EH (cell line): ENCODE measurements at regions not wholly inside any gene's neighbourhood (a gene's known extent, or its start where the extent isn't known, plus 50 kb on each side); places are given as distances from the start of the nearest gene placed in this dataset.
"Not testable (repeated sequence)": the region's sequence is repeated elsewhere in the genome, so short reads cannot be mapped to it uniquely, and the experiment has no call there.

Experiments used
- DNase-seq: peaks from one replicate; pipeline ENCODE4 v3.0.0-alpha.2; 2015; ENCODE audit warnings: low read depth

GRCh38 chr4:126338548-126338947, 1023.8 kb downstream of the FAT4 start:
- no peak for DNase-seq

DNA sequence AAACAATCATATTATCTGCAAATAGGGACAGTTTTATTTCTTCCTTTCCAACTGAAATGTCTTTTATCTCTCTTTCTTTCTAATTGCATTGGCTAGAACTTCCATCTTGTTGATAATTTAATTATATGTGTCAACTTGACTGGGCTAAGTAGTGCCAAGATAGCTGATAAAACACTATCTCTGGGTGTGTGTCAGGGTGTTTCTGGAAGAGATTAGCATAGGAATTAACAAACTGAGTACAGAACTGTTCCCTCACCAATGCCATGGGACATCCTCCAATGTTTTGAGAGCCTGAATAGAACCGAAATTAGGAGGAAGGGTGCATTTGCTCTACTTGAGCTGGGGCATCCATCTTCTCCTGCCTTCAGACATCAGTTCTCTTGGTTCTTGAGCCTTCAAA, 1027.2 kb downstream of the FAT4 start:
- no peak for DNase-seq

GRCh38 chr4:126344472-126344871, 1029.7 kb downstream of the FAT4 start:
- DNase-seq = no peak

GRCh38 chr4:126346654-126347053, 1031.9 kb downstream of the FAT4 start:
- DNase-seq = no peak

DNA sequence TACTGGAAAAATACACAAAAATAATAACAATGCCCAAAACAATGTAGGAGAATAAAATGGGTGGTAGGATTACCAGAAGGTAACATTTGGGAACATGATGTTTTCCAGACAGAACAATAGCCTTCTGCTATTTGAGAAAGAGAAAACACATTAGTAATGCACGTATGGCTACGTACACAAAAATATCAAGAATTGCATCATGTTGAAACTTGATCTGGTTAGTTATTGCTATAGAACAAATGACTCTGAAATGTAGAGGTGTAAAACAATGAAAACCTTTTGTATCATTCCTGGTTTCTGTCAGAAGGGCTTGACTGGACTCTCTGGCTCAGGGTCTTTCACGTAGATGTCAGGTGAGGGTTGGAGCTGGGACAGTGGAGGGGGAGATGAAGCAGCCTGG, 1040.0 kb downstream of the FAT4 start:
- no peak for DNase-seq

GRCh38 chr4:126358041-126358440, 1043.3 kb downstream of the FAT4 start:
- DNase-seq = no peak

- no peak for DNase-seq
These were observed 1046.5 kb downstream of the FAT4 start for GRCh38 chr4:126361287-126361686.

DNA sequence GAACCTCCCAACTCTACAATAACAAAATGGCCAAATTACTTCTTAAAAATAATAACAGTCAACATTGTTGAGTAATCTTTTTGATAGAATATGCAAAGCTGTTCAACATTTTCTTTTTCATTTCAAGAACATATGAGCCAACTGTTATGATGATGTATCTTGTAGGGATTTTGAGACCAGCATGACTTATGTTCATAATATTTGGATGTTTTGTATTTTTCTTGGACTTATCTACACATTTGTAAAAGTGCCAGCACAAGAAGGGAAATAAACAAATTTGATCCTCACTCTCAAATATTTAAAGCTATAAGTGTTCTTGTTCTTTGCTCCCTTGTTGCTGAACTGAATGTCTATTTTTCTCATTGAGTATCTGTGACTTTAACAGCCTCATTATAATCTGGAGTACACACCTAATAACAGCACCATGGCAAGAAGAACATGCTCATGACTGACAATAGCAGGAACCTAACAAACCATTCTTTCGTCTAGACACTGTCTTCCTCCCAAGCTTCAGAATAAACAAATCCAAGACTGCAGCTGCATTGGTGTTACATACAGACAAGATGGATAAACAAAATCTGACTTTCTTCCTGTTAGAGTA, 1049.7 kb downstream of the FAT4 start:
- no peak for DNase-seq

- no peak for DNase-seq
These were observed 1054.3 kb downstream of the FAT4 start for GRCh38 chr4:126369076-126369475.

- DNase-seq = no peak
These were observed 1057.9 kb downstream of the FAT4 start for GRCh38 chr4:126372634-126373033.

GRCh38 chr4:126375462-126376054, 1060.8 kb downstream of the FAT4 start:
- no peak for DNase-seq

- no peak for DNase-seq
These were observed 1071.2 kb downstream of the FAT4 start for GRCh38 chr4:126385954-126386353.

- DNase-seq = no peak
These were observed 1071.8 kb downstream of the FAT4 start for GRCh38 chr4:126386512-126386911.

- peak; percentile 2 for DNase-seq
These were observed 1080.9 kb downstream of the FAT4 start for GRCh38 chr4:126395664-126396063.

DNA sequence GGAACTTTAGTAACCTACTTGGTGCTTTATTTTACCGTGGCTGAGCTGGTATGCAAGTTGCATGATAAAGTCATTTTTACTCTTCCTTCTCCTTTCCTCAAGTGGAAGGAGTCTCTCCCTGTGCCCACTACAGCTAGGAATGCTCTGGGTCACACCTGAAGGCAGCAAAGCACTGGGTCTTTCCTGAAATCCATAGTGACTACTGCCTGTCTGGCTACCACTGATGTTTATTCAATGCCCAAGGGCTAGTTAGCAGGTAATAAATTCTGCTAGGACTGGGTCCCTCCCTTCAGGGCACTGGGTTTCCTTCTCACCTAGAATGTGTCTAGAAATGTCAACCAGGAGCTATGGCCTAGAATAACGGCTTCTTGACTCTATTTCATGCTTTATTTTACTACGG, 1081.4 kb downstream of the FAT4 start:
- no peak for DNase-seq

DNA sequence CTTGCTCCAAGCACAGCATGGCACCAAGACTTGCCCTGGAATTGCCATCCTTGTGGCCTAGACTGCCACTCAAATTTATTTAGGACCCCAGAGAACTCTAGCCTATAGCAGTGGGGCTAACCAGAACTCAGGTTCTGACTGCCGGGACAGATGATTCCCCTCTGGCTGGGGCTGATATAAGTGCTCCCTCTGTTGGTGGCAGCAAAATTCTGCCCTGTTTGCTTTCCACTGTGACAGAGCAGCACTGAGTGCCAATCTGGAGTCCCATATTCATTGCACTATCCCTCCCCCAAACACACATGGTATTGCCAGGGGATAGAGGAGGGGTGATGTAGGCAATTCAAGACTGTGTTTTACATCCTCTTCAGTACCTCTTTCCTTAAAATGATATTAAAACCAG, 1081.9 kb downstream of the FAT4 start:
- DNase-seq = no peak

DNA sequence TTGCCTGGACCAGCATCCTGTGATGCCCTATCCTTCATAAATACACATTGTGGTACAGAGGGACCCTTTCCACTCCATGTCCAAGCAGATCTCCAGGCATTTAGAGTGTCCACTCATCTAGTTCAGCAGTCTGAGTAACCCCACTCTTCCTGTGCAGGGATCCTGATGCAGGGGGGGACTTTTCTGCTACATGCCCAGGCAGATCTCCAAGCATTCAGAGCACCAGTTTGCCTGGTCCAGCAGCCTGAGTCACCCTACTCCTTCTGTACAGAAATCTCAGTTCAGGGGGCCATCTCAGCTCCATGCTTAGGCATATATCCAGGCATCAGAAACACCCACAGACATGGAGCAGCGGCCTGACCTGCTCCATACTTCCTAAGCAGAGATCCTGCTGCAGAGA, 1089.8 kb downstream of the FAT4 start:
- DNase-seq = peak; percentile 13

DNA sequence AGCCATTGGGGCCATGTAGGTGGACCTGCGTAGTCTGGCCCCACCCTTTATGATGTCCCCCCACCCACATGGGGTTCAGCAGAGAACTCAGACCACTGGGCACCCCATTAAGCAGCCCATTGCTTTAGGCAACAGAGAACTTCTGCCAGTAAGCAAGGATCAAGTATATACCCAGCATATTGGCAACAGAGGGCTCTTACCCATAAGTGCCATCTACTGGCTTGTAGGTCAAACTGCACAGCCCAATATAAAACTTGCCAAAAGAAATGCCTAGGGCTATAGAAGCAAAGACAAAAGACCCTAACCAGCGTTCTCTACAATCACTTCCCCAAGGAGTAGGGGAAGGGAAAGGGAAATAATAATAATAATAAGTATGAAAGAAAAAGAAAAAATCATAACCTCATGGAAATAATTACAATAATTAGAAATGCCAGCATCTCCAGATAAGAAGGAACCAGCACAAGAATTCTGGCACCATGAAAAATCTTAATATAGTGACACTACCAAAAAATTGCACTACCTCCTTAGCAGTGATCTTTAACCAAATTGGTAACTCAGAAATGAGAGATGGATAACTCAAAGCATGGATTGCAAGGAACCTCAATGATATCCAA, 1090.7 kb downstream of the FAT4 start:
- DNase-seq = peak; percentile 42

DNA sequence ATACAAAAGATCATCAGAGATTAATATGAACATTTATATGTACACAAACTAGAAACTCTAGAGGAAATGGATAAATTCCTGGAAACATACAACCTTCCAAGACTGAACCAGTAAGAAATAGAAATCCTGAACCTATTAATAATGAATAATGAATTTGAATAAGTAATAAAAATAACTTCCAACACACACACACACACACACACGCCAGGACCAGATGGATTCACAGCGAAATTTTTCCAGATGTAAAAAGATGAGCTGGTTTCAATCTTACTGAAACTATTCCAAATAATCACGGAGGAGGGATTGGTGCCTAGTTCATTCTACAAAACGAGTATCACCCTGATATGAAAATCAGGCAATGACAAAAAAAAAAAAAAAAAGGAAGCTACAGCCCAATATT, 1095.0 kb downstream of the FAT4 start:
- DNase-seq = no peak

GRCh38 chr4:126411047-126411446, 1096.3 kb downstream of the FAT4 start:
- DNase-seq = no peak

DNA sequence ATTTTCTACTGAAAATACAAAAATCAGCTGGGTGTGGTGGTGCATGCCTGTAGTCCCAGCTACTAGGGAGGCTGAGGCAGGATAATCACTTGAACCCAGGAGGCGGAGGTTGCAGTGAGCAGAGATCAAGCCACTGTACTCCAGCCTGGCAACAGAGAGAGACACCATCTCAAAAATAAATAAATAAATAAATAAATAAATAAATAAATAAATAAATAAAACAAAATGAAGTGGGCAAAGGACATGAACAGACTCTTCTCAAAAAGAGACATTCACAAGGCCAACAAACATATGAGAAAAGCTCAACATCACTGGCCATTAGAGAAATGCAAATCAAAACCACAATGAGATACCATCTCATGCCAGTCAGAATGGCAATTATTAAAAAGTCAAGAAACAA, 1097.6 kb downstream of the FAT4 start:
- not testable (repeated sequence) for DNase-seq

GRCh38 chr4:126414741-126415140, 1100.0 kb downstream of the FAT4 start:
- DNase-seq = no peak

DNA sequence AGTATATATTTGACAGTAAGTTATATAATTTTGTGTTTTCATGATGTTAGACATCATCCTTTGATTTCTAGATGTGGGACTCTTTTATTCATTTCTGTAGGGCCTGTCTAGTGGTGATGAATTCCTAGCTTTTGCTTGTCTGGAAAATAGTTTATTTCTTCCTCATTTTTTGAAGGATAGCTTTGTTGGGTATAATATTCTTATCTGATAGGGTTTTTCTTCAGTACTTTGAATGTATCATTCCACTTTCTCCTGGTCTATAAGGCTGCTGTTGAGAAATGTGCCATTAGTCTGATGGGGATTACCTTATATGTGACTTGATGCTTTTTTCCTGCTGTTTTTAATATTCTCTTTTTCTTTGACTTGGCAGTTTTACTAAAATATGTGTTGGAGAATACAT, 1104.5 kb downstream of the FAT4 start:
- DNase-seq = no peak

DNA sequence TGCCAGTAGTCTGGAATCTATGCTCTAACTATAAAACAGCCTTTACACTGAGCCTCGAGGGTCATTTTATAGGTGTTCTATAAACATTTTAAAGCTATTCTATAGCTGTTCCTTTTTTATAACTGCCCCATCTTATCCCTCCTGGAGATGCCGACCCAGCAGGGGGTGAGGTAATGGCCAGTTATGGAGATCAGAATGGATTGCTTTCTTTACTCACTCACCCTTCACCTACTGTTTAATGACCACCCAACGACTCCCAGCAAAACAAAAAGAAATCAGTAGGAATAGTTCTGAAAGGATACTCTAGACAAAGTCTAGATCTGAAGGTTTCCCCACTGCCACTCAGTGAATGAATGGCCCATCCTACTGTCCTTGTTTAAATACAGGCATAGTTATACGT, 1113.1 kb downstream of the FAT4 start:
- no peak for DNase-seq
